H1 (cell line): ENCODE measurements at regions not wholly inside any gene's neighbourhood (a gene's known extent, or its start where the extent isn't known, plus 50 kb on each side); places are given as distances from the start of the nearest gene placed in this dataset.

Experiments
- CTCF ChIA-PET: fragments of 300-600 bp; sonication (Branson Sonifier 250); formaldehyde crosslinking; loops from one replicate; lab custom pipeline; 2021; ENCODE audit not compliant: partially characterized antibody; lab: Charles Lee
- POLR2A ChIA-PET: fragments of 300-600 bp; sonication (Branson Sonifier 250); formaldehyde crosslinking; loops from one replicate; lab custom pipeline; 2021; ENCODE audit warnings: inconsistent platforms; ENCODE audit not compliant: partially characterized antibody; lab: Charles Lee
- DNase-seq, 2 experiments: peaks; one replicate each; pipeline versions ENCODE4 v3.0.0 to v3.0.0-alpha.2; 2010 to 2022; ENCODE audit warnings: low spot score in 2 of 2, low read depth in 1 of 2, mixed read lengths in 1 of 2
- FAIRE-seq: peaks from 2 replicates; lab custom pipeline; 2011; peaks lifted over from hg19 to GRCh38; lab: Jason Lieb, UNC
- H2AFZ ChIP-seq: 2 replicates; pipeline ENCODE4 v1.8.1; 2012; ENCODE audit warnings: low read length, inconsistent platforms
- H2AK5ac ChIP-seq: 2 replicates; pipeline ENCODE4 v1.6.1; 2013; ENCODE audit warnings: low read depth, low read length
- H2BK120ac ChIP-seq: replicated peaks from 2 replicates; pipeline ENCODE3; 2013; ENCODE audit warnings: low read depth, low read length, inconsistent platforms
- H2BK12ac ChIP-seq: 2 replicates; pipeline ENCODE4 v1.6.1; 2013; ENCODE audit warnings: low read depth, low read length
- H2BK15ac ChIP-seq: 2 replicates; pipeline ENCODE4 v1.6.1; 2013; ENCODE audit warnings: low read length
- H2BK20ac ChIP-seq: 2 replicates; pipeline ENCODE4 v1.6.1; 2013; ENCODE audit warnings: low read length
- H2BK5ac ChIP-seq: 2 replicates; pipeline ENCODE4 v1.6.1; 2013; ENCODE audit warnings: low read depth, low read length
- H3K14ac ChIP-seq: 2 replicates; pipeline ENCODE4 v1.6.1; 2013; ENCODE audit warnings: inconsistent platforms; ENCODE audit not compliant: insufficient read length
- H3K18ac ChIP-seq: 2 replicates; pipeline ENCODE4 v1.6.1; 2013; ENCODE audit warnings: low read length; ENCODE audit errors: extremely low read depth
- H3K23ac ChIP-seq: 2 replicates; pipeline ENCODE4 v1.6.1; 2013; ENCODE audit warnings: inconsistent platforms; ENCODE audit not compliant: insufficient read length
- H3K23me2 ChIP-seq: 2 replicates; pipeline ENCODE4 v1.6.1; 2013; ENCODE audit warnings: low read depth, low read length
- H3K27ac ChIP-seq: 2 replicates; pipeline ENCODE4 v1.6.1; 2011; ENCODE audit warnings: low read depth, low read length, inconsistent platforms
- H3K27me3 ChIP-seq, 4 experiments: replicated peaks in 1 of 4; 1 replicate in 1 of 4; 2 replicates in 3 of 4; pipeline versions ENCODE4 v1.6.1 to v1.8.1; 2011 to 2013; ENCODE audit warnings: low read length in 3 of 4, mild to moderate bottlenecking in 3 of 4, inconsistent platforms in 2 of 4, mixed read lengths in 2 of 4, moderate library complexity in 1 of 4; ENCODE audit not compliant: control insufficient read depth in 3 of 4, insufficient read depth in 3 of 4; ENCODE audit errors: extremely low read depth in 1 of 4
- H3K36me3 ChIP-seq, 4 experiments: 2 replicates each; pipeline versions ENCODE4 v1.6.1 to v1.8.1; 2011 to 2013; ENCODE audit warnings: mild to moderate bottlenecking in 4 of 4, low read length in 3 of 4, moderate library complexity in 2 of 4, control low read depth in 1 of 4, inconsistent platforms in 1 of 4; ENCODE audit not compliant: insufficient read depth in 4 of 4, control insufficient read depth in 2 of 4
- H3K4ac ChIP-seq: replicated peaks from 2 replicates; pipeline ENCODE3; 2013; ENCODE audit warnings: low read length, low read depth, mixed read lengths, inconsistent platforms; ENCODE audit not compliant: insufficient read length
- H3K4me1 ChIP-seq, 4 experiments: replicated peaks in 1 of 4; 1 replicate in 1 of 4; 2 replicates in 3 of 4; pipeline versions ENCODE4 v1.6.1 to v1.8.1; 2011 to 2013; ENCODE audit warnings: low read length in 3 of 4, inconsistent platforms in 2 of 4, mixed read lengths in 1 of 4; ENCODE audit not compliant: insufficient read depth in 4 of 4, control insufficient read depth in 3 of 4
- H3K4me2 ChIP-seq, 2 experiments: 2 replicates each; pipeline versions ENCODE4 v1.6.1 to v1.8.1; 2011 to 2013; ENCODE audit warnings: low read depth in 2 of 2, low read length in 2 of 2, control low read depth in 1 of 2, inconsistent platforms in 1 of 2, mild to moderate bottlenecking in 1 of 2; ENCODE audit not compliant: insufficient read depth in 1 of 2
- H3K4me3 ChIP-seq, 4 experiments: fragments of 200-600, 300-600 bp in 1 of 4; sonication (generic), shearing (Covaris generic), sonication (Bioruptor Twin) in 1 of 4; 2 replicates each; pipeline versions ENCODE4 v1.5.1 to v1.8.1; 2011 to 2016; ENCODE audit warnings: low read length in 4 of 4, low read depth in 3 of 4, control low read depth in 2 of 4, inconsistent platforms in 2 of 4, mild to moderate bottlenecking in 2 of 4, mixed read lengths in 1 of 4, moderate library complexity in 1 of 4; ENCODE audit not compliant: insufficient read depth in 2 of 4; ENCODE audit errors: extremely low read depth in 1 of 4
- H3K56ac ChIP-seq: replicated peaks from 2 replicates; pipeline ENCODE3; 2013; ENCODE audit warnings: low read depth, mild to moderate bottlenecking, mixed read lengths, low read length, inconsistent platforms; ENCODE audit not compliant: insufficient read length
- H3K79me1 ChIP-seq: 2 replicates; pipeline ENCODE4 v1.6.1; 2013; ENCODE audit warnings: low read depth, low read length, control low read depth
- H3K79me2 ChIP-seq, 2 experiments: 2 replicates each; pipeline versions ENCODE4 v1.6.1 to v1.8.1; 2012 to 2013; ENCODE audit warnings: low read length in 2 of 2, mild to moderate bottlenecking in 2 of 2, inconsistent platforms in 1 of 2; ENCODE audit not compliant: insufficient read depth in 2 of 2, control insufficient read depth in 1 of 2
- H3K9ac ChIP-seq, 4 experiments: replicated peaks in 1 of 4; 1 replicate in 1 of 4; 2 replicates in 3 of 4; pipeline versions ENCODE4 v1.6.1 to v1.8.1; 2011 to 2013; ENCODE audit warnings: low read depth in 3 of 4, low read length in 3 of 4, control low read depth in 2 of 4, mild to moderate bottlenecking in 2 of 4, moderate library complexity in 2 of 4, inconsistent platforms in 1 of 4; ENCODE audit errors: extremely low read depth in 1 of 4
- H3K9me3 ChIP-seq, 2 experiments: 2 replicates each; pipeline versions ENCODE4 v1.6.1 to v1.8.1; 2012 to 2013; ENCODE audit warnings: mild to moderate bottlenecking in 2 of 2, moderate library complexity in 2 of 2, control low read depth in 1 of 2, inconsistent platforms in 1 of 2, low read depth in 1 of 2, low read length in 1 of 2, mixed read lengths in 1 of 2; ENCODE audit not compliant: insufficient read depth in 2 of 2
- H4K20me1 ChIP-seq, 2 experiments: replicated peaks in 1 of 2; 2 replicates each; pipeline versions ENCODE3 to v1.8.1; 2011 to 2013; ENCODE audit warnings: inconsistent platforms in 2 of 2, low read length in 2 of 2, mild to moderate bottlenecking in 1 of 2; ENCODE audit not compliant: insufficient read depth in 2 of 2, control insufficient read depth in 1 of 2
- H4K5ac ChIP-seq: 2 replicates; pipeline ENCODE4 v1.6.1; 2013; ENCODE audit warnings: low read length, low read depth, mixed read lengths, inconsistent platforms; ENCODE audit not compliant: insufficient read length
- H4K8ac ChIP-seq: 2 replicates; pipeline ENCODE4 v1.8.0; 2013; ENCODE audit warnings: mild to moderate bottlenecking, moderate library complexity, low read length, inconsistent platforms; ENCODE audit not compliant: insufficient read depth; ENCODE audit errors: extremely low read depth
- H4K91ac ChIP-seq: replicated peaks from 2 replicates; pipeline ENCODE3; 2013; ENCODE audit warnings: low read length, mixed read lengths, inconsistent platforms; ENCODE audit not compliant: insufficient read length
- BRCA1 ChIP-seq: IDR thresholded peaks from 2 replicates; pipeline ENCODE4 v1.6.1; 2012; ENCODE audit warnings: low read depth, low read length, improper control_type of control experiment
- EGR1 ChIP-seq: IDR thresholded peaks from 2 replicates; pipeline ENCODE4 v1.6.1; 2011; ENCODE audit warnings: low read depth, low read length, borderline replicate concordance
- HDAC6 ChIP-seq: IDR thresholded peaks from one replicate; pipeline ENCODE4 v1.7.1; 2012; ENCODE audit warnings: low read depth, mild to moderate bottlenecking, inconsistent platforms, low read length, moderate library complexity
- KDM1A ChIP-seq: fragments of 200-600, 300-600 bp; sonication (generic); IDR thresholded peaks from 2 replicates; pipeline ENCODE4 v1.7.1; 2016; ENCODE audit warnings: mild to moderate bottlenecking, low read length, borderline replicate concordance
- MAFK ChIP-seq: IDR thresholded peaks from 2 replicates; pipeline ENCODE4 v1.6.1; 2012; ENCODE audit warnings: low read depth, mild to moderate bottlenecking, improper control_type of control experiment, low read length
- POLR2AphosphoS5 ChIP-seq: IDR thresholded peaks from 2 replicates; pipeline ENCODE4 v1.6.1; 2011; ENCODE audit warnings: low read depth, low read length
- RAD21 ChIP-seq, 2 experiments: IDR thresholded peaks in 1 of 2; conservative IDR thresholded peaks in 1 of 2; 2 replicates each; pipeline ENCODE4 v1.6.1; 2011; ENCODE audit warnings: low read depth in 2 of 2, low read length in 2 of 2, improper control_type of control experiment in 1 of 2, inconsistent platforms in 1 of 2, mild to moderate bottlenecking in 1 of 2, moderate library complexity in 1 of 2
- TAF1 ChIP-seq: IDR thresholded peaks from 2 replicates; pipeline ENCODE4 v1.6.1; 2011; ENCODE audit warnings: mild to moderate bottlenecking, low read depth, low read length
- TAF7 ChIP-seq: optimal IDR thresholded peaks from 2 replicates; pipeline ENCODE3; 2011; ENCODE audit warnings: low read depth, mild to moderate bottlenecking, inconsistent platforms, low read length, moderate library complexity, borderline replicate concordance
- WGBS, 2 experiments: shearing (Covaris generic) in 1 of 2; methylation state at CpG; one replicate each; pipeline versions ENCODE4 v1.1.6 to v1.1.7; 2013 to 2015; ENCODE audit warnings: low lambda C conversion rate in 2 of 2, mixed read lengths in 2 of 2, inconsistent platforms in 1 of 2, low coverage in 1 of 2, missing lambda C conversion rate in 1 of 2; ENCODE audit not compliant: insufficient replicate concordance in 2 of 2, insufficient coverage in 1 of 2, insufficient read length in 1 of 2; ENCODE audit errors: extremely low coverage in 1 of 2, missing lambda C conversion rate in 1 of 2; 5-methylcytosine and 5-hydroxymethylcytosine counted together

DNA sequence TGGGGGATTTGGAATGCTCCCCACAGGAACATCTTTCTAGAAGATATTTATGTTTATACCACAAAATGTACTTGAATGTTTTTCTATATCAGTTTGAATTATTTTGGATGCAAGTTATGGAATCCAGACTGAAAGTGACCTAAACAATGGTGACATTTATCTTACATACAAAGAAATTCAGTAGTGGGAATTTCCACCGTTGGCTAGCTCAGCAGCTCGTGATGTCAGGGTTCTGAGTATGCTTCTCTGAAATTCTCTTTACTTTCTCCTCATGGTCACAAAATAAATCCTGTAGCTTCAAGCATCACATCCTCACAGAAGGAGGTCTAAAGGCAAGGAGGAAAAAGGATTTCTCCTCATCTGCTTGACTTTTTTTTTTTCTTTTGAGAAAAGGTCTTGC, 105.3 kb downstream of the AKAIN1 start:
- POLR2A ChIA-PET, result interaction anchor here (0.6 kb wide), 1 partner anchor 146 kb away, joined by 5 read pairs; no protein-coding TSS in a partner anchor

More for the DNA sequence above, 105.3 kb downstream of the AKAIN1 start:
- TF ChIP-seq RAD21 (IDR thresholded peaks at IDR 0.05 in 1 of 2, conservative IDR thresholded peaks at IDR 0.05 in 1 of 2; ENCODE audit: low read depth in 2 of 2, low read length in 2 of 2), result no peak
- no peak for TF ChIP-seq EGR1
- TF ChIP-seq HDAC6, result no peak
- no peak for TF ChIP-seq TAF7
- TF ChIP-seq KDM1A, result no peak
- no peak for TF ChIP-seq BRCA1
- TF ChIP-seq POLR2AphosphoS5, result no peak
- TF ChIP-seq MAFK, result no peak
- TF ChIP-seq TAF1, result no peak
- Histone ChIP-seq H2AFZ (no peak overlapping the region), H3K36me3 (no peaks in the 10 kb centered on the region), H2BK5ac (no peak overlapping the region), H2BK15ac (no peak overlapping the region), H3K23ac (no peak overlapping the region), H3K4me2 (no peak overlapping the region), H4K20me1 (no peaks in the 10 kb centered on the region), H4K91ac (no peak overlapping the region), H3K4me3 (no peak overlapping the region), H2BK120ac (no peak overlapping the region), H3K79me1 (no peaks in the 10 kb centered on the region), H3K9ac (no peak overlapping the region), H3K9me3 (peaks cover 3 to 8% of the 10 kb centered on the region in 2 experiments; a peak in 1 of 4 replicates), H3K18ac (no peak overlapping the region), H4K5ac (no peak overlapping the region), H2AK5ac (no peak overlapping the region), H3K27me3 (no peaks in the 10 kb centered on the region), H3K14ac (no peak overlapping the region), H3K4me1 (peaks cover 0 to 3% (median 1%) of the 10 kb centered on the region in 4 experiments; a peak in 2 of 7 replicates), H3K27ac (no peak overlapping the region), H4K8ac (no peak overlapping the region), H3K56ac (no peak overlapping the region), H3K23me2 (no peaks in the 10 kb centered on the region), H2BK12ac (no peak overlapping the region), H3K4ac (no peak overlapping the region), H2BK20ac (no peak overlapping the region), H3K79me2 (no peaks in the 10 kb centered on the region)
- 85% methylated on average over 2 of the region's 2 CpGs; no CpG with 5 or more reads in 1 of the 2 experiments for WGBS, 2 experiments
- FAIRE-seq, result no peak
- CTCF ChIA-PET, result interaction anchor here (0.6 to 1.2 kb wide), 3 partner anchors 15 to 1327 kb away, joined by 3 to 4 read pairs (median 4); no protein-coding TSS in a partner anchor
- DNase-seq, result no peak
